ENCODE measurements at regions not wholly inside any gene's neighbourhood (a gene's known extent, or its start where the extent isn't known, plus 50 kb on each side); places are given as distances from the start of the nearest gene placed in this dataset.

- WGBS (ENCODE audit: insufficient coverage, low coverage, low lambda C conversion rate, missing lambda C conversion rate): no CpG with 5 or more reads among the region's 2 CpGs
- Histone ChIP-seq H3K36me3 (no peaks in the 10 kb centered on the region), H3K4me1 (no peaks in the 10 kb centered on the region), H3K27ac (no peak overlapping the region), H3K4me3 (no peak overlapping the region), H3K27me3 (no peaks in the 10 kb centered on the region), H3K9me3 (no peaks in the 10 kb centered on the region)
- TF ChIP-seq POLR2A (IDR thresholded peaks at IDR 0.05) (no peak), CTCF (IDR thresholded peaks at IDR 0.05) (no peak)
- ATAC-seq (no peak), DNase-seq (no peak)
- intact Hi-C loops (cut with DNase I): no loop called here
These were observed 842.2 kb upstream of the AMELY start for GRCh38 chrY:7753711-7754110.

GRCh38 chrY:7746781-7747180 lies 835.2 kb upstream of the AMELY start:
- H3K4me1 ChIP-seq: no peaks in the 10 kb centered on the region
- ATAC-seq (no peak), DNase-seq (no peak)
- no peak overlapping the region for H3K4me3 ChIP-seq
- WGBS (ENCODE audit: insufficient coverage, low coverage, low lambda C conversion rate, missing lambda C conversion rate): no CpG with 5 or more reads among the region's 4 CpGs
- no peaks in the 10 kb centered on the region for H3K27me3 ChIP-seq
- no peak overlapping the region for H3K27ac ChIP-seq
- no peaks in the 10 kb centered on the region for H3K36me3 ChIP-seq
- intact Hi-C loops (cut with DNase I): no loop called here
- TF ChIP-seq CTCF (IDR thresholded peaks at IDR 0.05): no peak
- no peak for TF ChIP-seq POLR2A (IDR thresholded peaks at IDR 0.05)
- H3K9me3 ChIP-seq: no peaks in the 10 kb centered on the region

- H3K36me3 ChIP-seq: no peaks in the 10 kb centered on the region
- no CpG with 5 or more reads among the region's 1 CpG for WGBS (ENCODE audit: insufficient coverage, low coverage, low lambda C conversion rate, missing lambda C conversion rate)
- no peak overlapping the region for H3K4me3 ChIP-seq
- no peaks in the 10 kb centered on the region for H3K4me1 ChIP-seq
- TF ChIP-seq CTCF (IDR thresholded peaks at IDR 0.05) (no peak), POLR2A (IDR thresholded peaks at IDR 0.05) (no peak)
- no peak overlapping the region for H3K27ac ChIP-seq
- DNase-seq (no peak), ATAC-seq (no peak)
- intact Hi-C loops (cut with DNase I): no loop called here
- no peaks in the 10 kb centered on the region for H3K9me3 ChIP-seq
- no peaks in the 10 kb centered on the region for H3K27me3 ChIP-seq
These were observed 834.0 kb upstream of the AMELY start for GRCh38 chrY:7745581-7745901.

GRCh38 chrY:7744691-7745580 lies 833.4 kb upstream of the AMELY start:
- H3K36me3 ChIP-seq: no peaks in the 10 kb centered on the region
- intact Hi-C loops (cut with DNase I): no loop called here
- WGBS (ENCODE audit: insufficient coverage, low coverage, low lambda C conversion rate, missing lambda C conversion rate): no CpG with 5 or more reads among the region's 2 CpGs
- DNase-seq (no peak), ATAC-seq (no peak)
- H3K9me3 ChIP-seq: no peaks in the 10 kb centered on the region
- no peak overlapping the region for H3K4me3 ChIP-seq
- no peaks in the 10 kb centered on the region for H3K4me1 ChIP-seq
- no peak overlapping the region for H3K27ac ChIP-seq
- TF ChIP-seq POLR2A (IDR thresholded peaks at IDR 0.05) (no peak), CTCF (IDR thresholded peaks at IDR 0.05) (no peak)
- H3K27me3 ChIP-seq: no peaks in the 10 kb centered on the region
